GM21515 (cell line): ENCODE measurements at regions not wholly inside any gene's neighbourhood (a gene's known extent, or its start where the extent isn't known, plus 50 kb on each side); places are given as distances from the start of the nearest gene placed in this dataset.

Source experiments
- ATAC-seq: cut with Tn5 transposase; IDR thresholded peaks from one replicate; pipeline ENCODE4 v1.9.1; 2021; ENCODE audit not compliant: unreplicated experiment

GRCh38 chr15:70476441-70476840, 286.9 kb downstream of the UACA start:
- no peak for ATAC-seq

- no peak for ATAC-seq
Measured at GRCh38 chr15:70475921-70476320, 287.4 kb downstream of the UACA start.

DNA sequence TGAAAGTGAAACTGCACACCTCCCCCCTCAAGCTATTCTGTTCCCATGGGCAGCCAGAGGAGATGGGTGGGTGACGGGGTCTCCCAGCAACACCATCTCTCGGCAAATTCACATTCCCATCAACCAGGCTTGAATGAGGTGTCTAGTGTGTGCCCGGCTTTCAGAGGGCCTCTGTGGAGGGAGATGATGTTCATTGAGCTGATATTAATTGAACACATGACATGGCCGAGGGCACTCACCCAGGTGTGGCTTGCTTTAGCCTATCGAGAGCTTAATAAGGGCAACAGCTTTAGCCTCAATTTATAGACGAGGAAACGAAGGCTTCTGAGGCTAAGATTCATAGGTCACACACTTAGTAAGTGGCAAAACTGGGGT, 288.0 kb downstream of the UACA start:
- ATAC-seq = no peak

DNA sequence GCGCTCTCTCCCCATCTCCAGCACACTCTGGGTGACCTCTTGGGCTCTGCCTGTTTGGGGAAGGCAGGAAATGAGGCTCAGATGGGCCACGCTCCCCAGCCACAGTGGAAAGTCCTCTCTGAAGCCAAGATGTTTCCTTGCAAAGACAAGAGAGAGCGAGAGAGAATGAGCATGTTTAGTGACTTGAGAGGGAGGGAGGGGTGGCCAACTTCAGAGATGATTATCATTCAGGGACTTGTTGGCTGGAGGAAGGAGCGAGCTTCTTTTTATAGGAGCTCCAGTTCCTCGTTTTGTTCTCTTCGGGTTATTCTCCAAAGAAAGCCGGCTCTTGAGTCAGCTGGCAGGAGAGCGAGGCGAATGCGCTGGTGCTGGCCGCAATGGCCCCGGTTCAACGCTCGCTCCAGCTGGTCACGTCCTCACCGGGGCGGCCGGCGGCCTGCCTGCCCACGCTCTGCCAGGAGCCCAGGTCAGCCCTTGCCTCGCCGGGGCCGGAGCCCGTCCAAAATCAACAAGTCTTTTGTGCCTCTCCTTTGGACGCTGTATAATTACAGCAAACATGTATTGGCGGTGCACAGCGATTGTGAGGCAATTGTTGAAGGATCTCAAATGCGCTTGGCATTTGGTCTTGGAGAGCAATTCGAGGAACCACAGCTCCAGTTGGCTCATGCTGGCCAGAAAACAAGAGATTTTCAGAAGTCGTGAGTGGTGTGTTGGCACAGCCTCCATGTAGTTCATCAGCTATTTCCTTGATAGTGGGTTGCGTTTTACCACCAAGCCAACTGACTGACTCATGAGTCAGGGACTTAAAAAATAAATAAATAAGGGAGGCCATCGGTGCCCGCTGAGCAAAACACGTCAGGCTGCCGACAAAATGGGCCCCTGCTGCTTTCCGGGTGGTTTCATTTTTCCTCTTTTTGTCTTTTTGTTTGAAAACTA, 288.6 kb downstream of the UACA start:
- ATAC-seq = no peak

GRCh38 chr15:70473581-70474370, 289.6 kb downstream of the UACA start:
- no peak for ATAC-seq

DNA sequence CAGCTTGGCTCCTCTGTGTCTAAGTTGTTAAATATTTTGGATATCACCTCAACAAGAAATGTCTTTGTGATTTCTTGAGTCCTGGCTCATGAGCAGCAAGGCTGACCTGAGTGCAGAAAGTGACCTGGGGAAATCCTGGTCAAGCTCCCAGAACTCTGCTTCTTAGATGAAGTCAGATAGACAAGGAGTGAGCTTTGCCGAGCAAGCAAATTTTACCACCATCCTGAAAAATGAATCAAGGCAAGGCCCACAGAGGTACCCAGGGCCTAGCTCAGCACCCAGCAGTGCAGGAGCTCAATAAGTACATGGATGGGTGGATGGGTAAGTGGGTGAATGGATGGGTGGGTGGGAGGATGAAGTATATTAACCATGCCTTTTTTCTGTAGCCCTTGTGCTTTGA, 291.8 kb downstream of the UACA start:
- ATAC-seq = no peak

GRCh38 chr15:70470556-70471191, 292.7 kb downstream of the UACA start:
- no peak for ATAC-seq

DNA sequence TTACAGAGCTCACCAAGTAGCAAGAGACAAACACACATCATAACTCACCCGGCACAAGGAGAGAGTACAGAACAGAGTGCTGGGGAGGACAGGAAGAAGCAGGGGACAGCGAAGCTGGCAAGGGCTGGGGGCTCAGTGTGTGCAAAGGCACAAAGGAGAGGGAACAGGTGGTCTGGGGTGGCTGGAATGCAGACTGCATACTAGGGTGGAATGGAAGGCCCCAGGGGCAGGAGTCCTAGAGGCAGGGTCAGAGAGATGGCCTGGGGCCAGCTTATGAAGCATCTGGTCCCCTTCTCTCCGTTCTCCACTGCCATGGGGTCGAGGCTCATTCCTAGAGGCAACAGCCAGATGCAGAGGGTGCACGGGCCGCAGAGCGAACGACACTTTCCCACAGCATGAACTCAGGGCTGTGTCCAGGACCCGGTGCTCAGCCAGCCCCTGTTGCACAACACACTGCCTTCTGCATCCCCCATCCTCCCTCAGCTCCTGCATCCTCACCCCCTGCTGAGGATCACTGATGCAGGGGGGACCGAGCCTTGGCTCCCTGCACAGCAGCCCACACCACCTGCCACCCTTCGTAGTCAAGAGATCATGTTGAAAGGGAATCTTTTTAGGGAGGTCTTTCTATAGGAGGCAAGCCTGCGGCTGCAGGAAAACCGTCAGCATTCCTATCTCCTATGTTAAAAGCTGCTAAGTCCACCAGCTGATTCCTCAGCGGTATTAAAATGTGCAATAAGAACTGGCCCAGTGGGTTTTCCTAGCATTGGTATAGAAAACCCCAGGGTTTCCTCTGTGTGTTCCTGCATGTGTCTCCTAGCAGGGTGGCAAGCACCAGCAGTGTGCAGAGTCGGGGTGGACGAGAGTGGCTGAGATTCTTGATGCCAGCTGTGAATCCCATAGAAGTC, 293.5 kb downstream of the UACA start:
- ATAC-seq = no peak

DNA sequence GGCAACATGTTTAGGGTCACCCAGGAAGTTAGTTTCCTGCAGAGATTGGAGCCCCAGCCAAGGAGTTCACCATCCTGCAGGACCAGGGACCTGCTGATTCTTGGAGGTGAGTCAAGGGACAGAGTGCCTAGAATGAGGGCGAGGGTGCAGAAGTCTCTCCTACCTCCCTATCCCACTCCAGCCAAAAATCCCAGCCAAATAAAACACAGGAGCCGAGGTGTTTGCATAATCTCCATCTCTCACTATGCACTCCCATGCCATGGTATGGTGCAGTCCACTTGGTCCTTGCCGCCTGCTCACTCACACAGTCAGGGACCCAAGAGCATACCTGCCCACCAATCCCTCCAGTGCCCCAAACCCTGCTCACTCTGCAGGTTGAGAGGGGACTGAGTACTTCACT, 294.2 kb downstream of the UACA start:
- no peak for ATAC-seq

- no peak for ATAC-seq
Measured at GRCh38 chr15:70466895-70467529, 296.3 kb downstream of the UACA start.

GRCh38 chr15:70466305-70466704, 297.1 kb downstream of the UACA start:
- ATAC-seq = no peak

GRCh38 chr15:70465812-70466211, 297.5 kb downstream of the UACA start:
- no peak for ATAC-seq

DNA sequence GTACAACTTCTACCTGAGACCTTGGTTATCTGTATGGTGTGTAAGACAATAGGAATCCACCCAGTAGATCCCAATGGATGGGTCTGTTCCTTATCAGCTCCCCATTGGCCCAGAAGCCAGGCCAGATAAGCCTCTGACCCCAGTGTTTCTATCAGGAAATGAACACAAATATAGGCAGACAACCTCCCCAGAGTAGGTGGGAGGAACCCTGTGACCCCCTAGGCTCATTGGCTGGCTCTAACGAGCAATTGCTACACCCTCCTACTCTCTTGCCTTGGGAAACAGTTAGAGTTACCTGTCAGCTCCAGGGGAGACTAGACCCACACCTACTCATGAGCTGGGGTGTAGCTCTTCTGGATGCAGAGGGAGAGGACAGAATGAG, 299.9 kb downstream of the UACA start:
- ATAC-seq = peak; percentile 19

GRCh38 chr15:70461992-70462391, 301.4 kb downstream of the UACA start:
- ATAC-seq = no peak

- no peak for ATAC-seq
Measured at GRCh38 chr15:70461017-70461416, 302.3 kb downstream of the UACA start.

GRCh38 chr15:70459312-70459711, 304.0 kb downstream of the UACA start:
- no peak for ATAC-seq

GRCh38 chr15:70453766-70454165, 309.6 kb downstream of the UACA start:
- ATAC-seq = no peak

DNA sequence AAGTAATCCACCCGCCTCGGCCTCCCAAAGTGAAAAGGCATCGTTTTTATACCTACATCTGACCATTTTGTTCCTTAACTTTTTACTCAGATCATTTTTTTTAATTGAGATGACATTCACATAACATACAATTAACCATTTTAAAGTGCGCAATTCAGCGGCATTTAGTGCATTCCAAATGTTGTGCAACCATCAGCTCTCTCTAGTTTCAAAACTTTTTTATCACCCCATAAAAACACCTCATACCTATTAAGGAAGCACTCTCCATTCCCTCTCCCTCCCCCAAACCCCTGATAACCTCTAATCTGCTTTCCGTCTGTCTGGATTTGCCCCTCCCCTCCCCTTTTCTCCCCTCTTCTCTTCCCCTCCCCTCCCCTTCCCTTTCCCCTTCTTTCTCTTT, 310.1 kb downstream of the UACA start:
- no peak for ATAC-seq

GRCh38 chr15:70451821-70452653, 311.3 kb downstream of the UACA start:
- no peak for ATAC-seq

DNA sequence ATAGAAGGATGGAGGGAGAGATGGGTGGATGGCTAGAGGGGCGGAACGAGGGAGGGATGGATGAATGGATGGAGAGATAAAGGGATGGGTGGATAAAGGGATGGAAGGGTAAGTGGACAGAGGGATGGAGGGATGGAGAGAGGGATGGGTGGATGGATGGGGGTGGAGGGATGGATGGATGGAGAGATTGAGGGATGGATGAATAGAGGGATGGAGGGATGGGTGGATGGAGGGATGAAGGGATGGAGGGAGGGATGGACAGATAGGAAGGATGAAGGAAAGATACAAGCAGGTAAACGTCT, 313.3 kb downstream of the UACA start:
- ATAC-seq = no peak
